Lung microvascular endothelial cell (primary cell): ENCODE measurements at regions not wholly inside any gene's neighbourhood (a gene's known extent, or its start where the extent isn't known, plus 50 kb on each side); places are given as distances from the start of the nearest gene placed in this dataset.

Experiments used
- DNase-seq, 2 donors: peaks; one replicate each; pipeline versions ENCODE4 v3.0.0 to v3.0.0-alpha.2; 2010; ENCODE audit warnings: low read depth in 2 of 2

DNA sequence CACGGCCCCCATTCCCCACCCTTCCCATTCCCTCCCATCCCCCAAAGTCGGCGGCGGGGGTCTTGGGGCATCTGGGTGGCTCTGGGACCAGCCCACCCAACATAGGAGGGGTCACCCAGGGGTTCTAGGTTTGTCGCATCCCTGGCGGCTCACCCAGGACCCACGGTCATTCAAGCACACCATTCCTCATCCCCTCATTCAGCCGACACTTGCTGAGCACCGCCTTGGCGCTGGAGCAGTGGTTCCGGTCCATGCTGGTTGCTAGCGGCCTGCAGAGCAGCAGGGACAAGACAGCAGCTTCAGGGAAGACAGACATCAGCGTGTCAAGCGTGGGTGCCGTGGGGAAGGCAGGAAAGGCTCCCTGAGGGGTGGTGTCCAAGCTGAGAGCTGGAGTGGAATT, 50.5 kb upstream of the OTOS start:
- no peak for DNase-seq

GRCh38 chr2:240192661-240193060, 52.2 kb upstream of the OTOS start:
- no peak for DNase-seq

- peak in 1 of 2 donors; percentile 15 for DNase-seq
These were observed 53.9 kb upstream of the OTOS start for GRCh38 chr2:240194341-240194762.

DNA sequence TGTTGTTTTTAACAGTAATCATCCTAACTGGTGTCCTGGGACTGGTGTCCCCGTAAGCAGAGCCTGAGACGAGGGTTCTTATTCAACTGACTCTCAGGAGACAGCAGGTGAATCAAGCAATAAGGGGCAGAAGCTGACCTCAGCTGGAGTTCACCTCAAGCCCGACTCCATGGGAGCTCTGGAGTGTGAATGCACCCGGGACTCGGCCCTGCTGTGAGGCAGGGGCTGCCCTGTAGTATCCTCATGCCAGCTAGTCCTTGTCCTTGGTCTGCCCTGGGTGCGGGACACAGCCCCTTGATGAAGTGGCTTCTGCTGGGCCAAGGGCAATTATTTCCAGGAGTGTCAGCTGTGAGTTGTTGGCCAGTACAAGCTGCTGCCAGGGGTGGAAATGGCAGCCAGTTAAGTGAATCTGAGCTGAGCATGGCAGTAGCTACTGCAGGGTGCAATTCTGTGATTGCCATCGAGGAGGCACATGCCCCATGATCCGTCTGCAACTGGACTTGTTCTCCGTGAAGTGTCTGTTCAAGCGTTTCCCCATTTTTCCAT, 54.9 kb upstream of the OTOS start:
- no peak for DNase-seq

DNA sequence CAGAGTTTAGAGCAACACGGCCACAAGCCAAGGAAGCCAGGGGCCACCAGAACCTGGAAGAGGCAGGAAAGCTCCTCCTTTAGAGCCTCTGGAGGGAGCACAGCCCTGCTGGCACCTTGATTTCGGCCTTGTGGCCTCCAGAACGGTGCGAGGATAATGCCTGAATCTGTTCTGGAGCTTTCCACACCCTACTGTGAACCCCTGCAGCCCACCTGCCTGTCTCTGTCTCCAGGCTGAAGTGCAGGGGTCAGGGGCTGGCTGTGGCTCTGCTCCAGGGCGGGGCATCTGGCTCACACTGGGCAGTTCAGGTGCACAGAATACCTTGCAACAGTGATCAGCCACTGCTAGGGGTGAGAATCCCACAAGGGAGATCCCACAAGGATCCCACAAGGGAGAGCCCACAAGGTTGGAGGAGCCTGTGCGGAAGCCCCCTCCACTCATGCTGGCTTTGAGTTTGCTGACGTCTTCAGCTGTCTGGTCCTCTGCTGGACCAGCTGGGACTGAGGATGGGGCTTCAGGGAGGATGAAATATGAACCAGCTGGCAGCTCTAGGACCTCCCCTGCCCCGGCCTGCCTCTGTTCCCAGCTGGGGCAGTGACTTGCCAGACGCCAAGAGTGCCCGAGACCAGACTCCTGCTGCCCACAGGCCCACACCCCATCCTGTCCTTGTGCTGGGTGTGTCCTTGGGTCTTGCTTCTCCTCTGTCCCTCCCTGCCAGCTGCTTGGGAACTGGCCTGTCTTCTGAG, 56.4 kb upstream of the OTOS start:
- DNase-seq, result no peak

DNA sequence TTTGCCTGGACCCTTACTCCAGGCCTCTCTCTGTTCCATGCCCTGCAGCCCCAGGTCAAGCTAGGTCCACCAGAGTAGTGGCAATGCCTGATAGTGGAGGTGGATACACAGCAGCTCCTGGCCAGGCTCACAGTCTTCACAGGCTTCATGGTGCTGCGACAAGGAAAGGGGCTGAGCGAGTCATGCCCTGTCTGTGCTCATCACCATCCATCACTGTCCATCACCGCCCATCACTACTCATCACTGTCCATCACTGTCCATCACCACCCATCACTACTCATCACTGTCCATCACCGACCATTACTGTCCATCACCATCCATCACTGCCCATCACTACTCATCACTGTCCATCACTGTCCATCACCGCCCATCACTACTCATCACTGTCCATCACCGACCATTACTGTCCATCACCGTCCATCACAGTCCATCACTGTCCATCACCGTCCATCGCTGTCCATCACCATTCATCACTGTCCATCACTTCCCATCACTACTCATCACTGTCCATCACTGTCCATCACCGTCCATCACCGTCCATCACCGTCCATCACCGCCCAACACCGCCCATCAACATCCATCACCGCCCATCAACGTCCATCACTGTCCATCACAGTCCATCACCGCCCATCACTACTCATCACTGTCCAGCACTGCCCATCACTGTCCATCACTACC, 57.1 kb upstream of the OTOS start:
- DNase-seq, result no peak

GRCh38 chr2:240198226-240198625, 57.8 kb upstream of the OTOS start:
- no peak for DNase-seq

- no peak for DNase-seq
These were observed 58.8 kb upstream of the OTOS start for GRCh38 chr2:240199133-240199870.

DNA sequence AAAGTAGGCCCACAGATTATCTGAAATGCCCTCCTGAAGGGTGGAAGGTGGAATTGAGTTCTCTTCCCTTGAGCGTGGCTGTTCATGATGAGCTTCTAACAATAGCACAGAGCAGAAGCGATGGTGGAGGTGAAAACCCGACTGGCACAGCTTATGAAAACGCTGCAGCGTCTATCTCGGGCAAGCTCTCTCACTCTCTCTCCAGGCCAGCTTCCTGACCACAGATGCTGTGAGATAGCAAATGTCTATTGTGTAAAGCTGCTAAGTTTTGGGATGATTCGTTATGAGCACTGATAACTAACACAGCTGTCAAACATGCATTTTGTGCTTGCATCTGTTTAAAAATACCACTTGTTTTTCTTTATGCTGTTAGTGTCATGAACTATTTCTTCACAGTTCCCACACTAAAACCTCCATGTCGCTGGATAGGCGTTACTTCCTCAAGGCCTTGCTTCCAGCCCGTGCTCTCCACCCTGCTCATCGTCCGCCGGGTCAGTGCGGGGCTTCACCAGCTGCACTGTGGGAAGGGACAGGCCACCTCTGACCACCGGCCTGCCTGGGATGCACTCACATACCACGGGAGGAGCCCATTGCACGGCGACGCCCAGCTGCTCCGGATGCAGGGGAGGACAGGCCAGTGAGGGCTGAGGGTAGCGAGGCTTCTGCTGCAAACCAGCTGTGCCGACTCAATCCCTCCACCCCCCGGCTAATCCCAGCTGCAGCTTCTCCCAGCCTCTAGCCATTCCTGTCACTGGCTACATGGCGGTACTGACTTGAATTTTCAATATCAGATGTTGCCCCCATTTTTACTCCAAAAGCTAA, 60.0 kb upstream of the OTOS start:
- no peak for DNase-seq

DNA sequence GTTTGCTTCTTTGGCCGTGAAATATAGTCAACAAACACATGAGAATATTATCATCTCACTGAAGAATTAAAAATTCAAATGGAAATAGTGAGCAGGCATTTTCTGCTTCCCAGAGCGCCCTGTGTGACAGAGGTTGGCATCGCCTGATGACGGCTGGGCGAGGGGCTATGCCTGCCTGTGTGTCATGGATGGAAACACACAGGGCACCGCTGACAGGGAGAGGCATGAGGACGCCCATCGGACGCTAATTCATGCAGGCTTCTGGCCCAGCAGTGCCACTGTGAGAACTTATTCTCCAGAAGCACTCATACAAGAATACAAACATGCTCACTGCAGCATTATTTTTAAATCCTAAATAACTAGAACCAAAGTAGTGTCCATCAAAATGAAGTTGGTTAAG, 61.4 kb upstream of the OTOS start:
- DNase-seq, result no peak

GRCh38 chr2:240202586-240202985, 62.1 kb upstream of the OTOS start:
- no peak for DNase-seq

- no peak for DNase-seq
These were observed 62.8 kb upstream of the OTOS start for GRCh38 chr2:240203031-240203787.

GRCh38 chr2:240203788-240204270, 63.4 kb upstream of the OTOS start:
- no peak for DNase-seq

- no peak for DNase-seq
These were observed 64.2 kb upstream of the OTOS start for GRCh38 chr2:240204431-240205276.

DNA sequence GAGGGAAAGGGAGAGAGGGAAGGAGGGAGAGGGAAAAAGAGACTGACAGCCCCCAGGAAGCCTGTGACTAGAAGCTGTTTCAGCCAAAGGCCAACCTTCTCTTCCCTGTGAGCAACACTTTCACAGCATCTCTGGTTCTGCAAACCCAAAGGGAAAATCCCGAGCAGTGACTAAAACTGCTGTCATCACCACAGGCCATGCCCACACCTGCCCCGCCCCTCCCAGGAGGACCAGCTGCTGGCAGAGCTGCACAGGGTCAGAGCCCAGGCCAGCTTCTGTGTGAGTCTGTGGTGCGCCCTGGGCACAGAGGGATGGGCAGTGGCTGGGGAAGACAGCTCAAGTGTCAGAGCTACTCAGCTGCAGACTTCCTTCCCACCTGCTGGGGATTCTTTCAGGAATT, 64.9 kb upstream of the OTOS start:
- peak in 1 of 2 donors; percentile 31 for DNase-seq

- DNase-seq, result no peak
These were observed 65.3 kb upstream of the OTOS start for GRCh38 chr2:240205772-240206171.

DNA sequence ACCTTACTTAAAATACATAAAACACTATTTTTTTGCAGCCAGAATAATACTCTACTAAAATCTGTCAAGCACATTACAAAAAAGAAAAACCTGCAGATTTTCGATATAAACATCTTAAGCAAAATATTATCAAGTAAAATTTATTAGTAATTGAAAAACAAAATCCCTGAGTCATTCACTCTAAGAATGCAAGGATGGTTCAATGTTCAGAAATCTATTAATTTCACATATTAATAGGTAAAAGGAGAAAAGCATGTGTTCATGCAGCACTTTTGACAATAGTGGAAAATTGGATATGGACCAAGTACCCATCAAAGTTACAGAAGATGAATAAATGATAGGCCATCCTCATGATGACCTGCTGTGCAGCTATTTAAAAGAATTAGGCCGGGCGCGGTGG, 66.2 kb upstream of the OTOS start:
- DNase-seq, result no peak

GRCh38 chr2:240207661-240208060, 67.2 kb upstream of the OTOS start:
- no peak for DNase-seq

GRCh38 chr2:240208096-240208495, 67.6 kb upstream of the OTOS start:
- no peak for DNase-seq
